GM19035 (cell line): ENCODE measurements at regions not wholly inside any gene's neighbourhood (a gene's known extent, or its start where the extent isn't known, plus 50 kb on each side); places are given as distances from the start of the nearest gene placed in this dataset.
A peak's percentile ranks its signal among the peaks of the same experiment; 100 is the strongest.
"Not testable (repeated sequence)": the region's sequence is repeated elsewhere in the genome, so short reads cannot be mapped to it uniquely, and the experiment has no call there.

ENCODE experiments used
- ATAC-seq: cut with Tn5 transposase; IDR thresholded peaks from one replicate; pipeline ENCODE4 v1.9.1; 2021; ENCODE audit not compliant: unreplicated experiment

- ATAC-seq, result no peak
Measured at GRCh38 chr5:136492587-136492986, 127.2 kb upstream of the TRPC7 start.

- ATAC-seq, result no peak
Measured at GRCh38 chr5:136491806-136492205, 126.5 kb upstream of the TRPC7 start.

GRCh38 chr5:136484808-136485325 lies 119.5 kb upstream of the TRPC7 start:
- peak; percentile 87 for ATAC-seq

- ATAC-seq, result no peak
Measured at GRCh38 chr5:136482206-136482605, 116.9 kb upstream of the TRPC7 start.

GRCh38 chr5:136474466-136474865 lies 109.1 kb upstream of the TRPC7 start:
- no peak for ATAC-seq

- no peak for ATAC-seq
Measured at GRCh38 chr5:136467632-136468031, 102.3 kb upstream of the TRPC7 start.

- no peak for ATAC-seq
Measured at GRCh38 chr5:136466041-136466415, 100.7 kb upstream of the TRPC7 start.

GRCh38 chr5:136458481-136458880 lies 93.1 kb upstream of the TRPC7 start:
- ATAC-seq, result no peak

GRCh38 chr5:136457390-136458013 lies 92.2 kb upstream of the TRPC7 start:
- no peak for ATAC-seq

- no peak for ATAC-seq
Measured at GRCh38 chr5:136455409-136455808, 90.1 kb upstream of the TRPC7 start.

GRCh38 chr5:136453986-136454758 lies 88.8 kb upstream of the TRPC7 start:
- ATAC-seq, result no peak

GRCh38 chr5:136453199-136453598 lies 87.9 kb upstream of the TRPC7 start:
- no peak for ATAC-seq

- ATAC-seq, result not testable (repeated sequence)
Measured at GRCh38 chr5:136447576-136447975, 82.2 kb upstream of the TRPC7 start.

GRCh38 chr5:136446565-136446964 lies 81.2 kb upstream of the TRPC7 start:
- ATAC-seq, result no peak

GRCh38 chr5:136444099-136444498 lies 78.8 kb upstream of the TRPC7 start:
- not testable (repeated sequence) for ATAC-seq

GRCh38 chr5:136439367-136439766 lies 74.0 kb upstream of the TRPC7 start:
- no peak for ATAC-seq

GRCh38 chr5:136435946-136436543 lies 70.7 kb upstream of the TRPC7 start:
- ATAC-seq, result no peak

- no peak for ATAC-seq
Measured at GRCh38 chr5:136434795-136435194, 69.5 kb upstream of the TRPC7 start.

GRCh38 chr5:136432705-136433104 lies 67.4 kb upstream of the TRPC7 start:
- no peak for ATAC-seq

GRCh38 chr5:136430081-136430480 lies 64.7 kb upstream of the TRPC7 start:
- ATAC-seq, result no peak

GRCh38 chr5:136427426-136427825 lies 62.1 kb upstream of the TRPC7 start:
- ATAC-seq, result no peak

GRCh38 chr5:136425921-136426320 lies 60.6 kb upstream of the TRPC7 start:
- no peak for ATAC-seq
